HG02759 (cell line): ENCODE measurements at regions not wholly inside any gene's neighbourhood (a gene's known extent, or its start where the extent isn't known, plus 50 kb on each side); places are given as distances from the start of the nearest gene placed in this dataset.
"Not testable (repeated sequence)": the region's sequence is repeated elsewhere in the genome, so short reads cannot be mapped to it uniquely, and the experiment has no call there.

Experiments
- ATAC-seq: cut with Tn5 transposase; IDR thresholded peaks from one replicate; pipeline ENCODE4 v1.9.1; 2021; ENCODE audit warnings: mild to moderate bottlenecking, moderate library complexity; ENCODE audit not compliant: unreplicated experiment

DNA sequence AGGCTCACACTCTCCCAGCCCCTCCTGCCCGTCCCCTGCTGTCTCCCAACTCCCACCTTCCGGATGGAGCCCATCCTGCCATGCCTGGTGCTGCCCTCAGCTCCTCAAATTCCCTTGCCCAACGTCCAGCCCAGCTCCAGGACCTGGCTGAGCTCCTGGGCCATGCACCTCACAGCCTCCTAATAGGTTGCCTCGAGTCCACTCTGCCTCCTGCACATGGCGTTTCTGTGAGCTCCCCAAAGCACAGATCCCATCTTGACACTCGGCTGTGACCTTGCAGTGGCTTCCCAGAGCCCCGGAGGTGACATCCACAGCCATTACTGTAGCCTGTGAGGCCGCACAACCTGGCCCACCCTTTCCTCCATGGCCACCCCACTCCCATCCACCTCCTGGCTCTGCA, 191.9 kb upstream of the SALL3 start:
- ATAC-seq, result no peak

GRCh38 chr18:78788161-78788560, 191.5 kb upstream of the SALL3 start:
- ATAC-seq, result no peak

DNA sequence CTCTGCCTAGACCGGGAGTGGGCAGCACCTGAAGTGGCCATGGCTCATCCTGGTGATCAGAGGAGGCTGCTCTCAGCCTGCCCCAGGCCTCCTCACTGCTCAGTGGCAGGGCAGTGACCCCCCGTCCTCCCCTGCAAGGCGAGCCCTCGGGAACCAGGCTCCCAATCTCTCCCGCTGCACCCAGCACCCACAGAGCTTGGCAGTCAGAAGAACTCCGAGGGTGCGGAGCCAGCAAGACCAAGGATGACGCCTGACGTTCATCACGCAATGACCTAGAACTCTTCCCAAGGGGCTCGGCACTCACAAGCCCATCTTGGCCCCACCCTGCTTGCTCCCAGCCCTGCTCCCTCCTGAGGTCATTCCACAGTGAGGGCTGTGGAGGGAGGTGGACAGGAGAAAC, 189.8 kb upstream of the SALL3 start:
- ATAC-seq, result no peak

DNA sequence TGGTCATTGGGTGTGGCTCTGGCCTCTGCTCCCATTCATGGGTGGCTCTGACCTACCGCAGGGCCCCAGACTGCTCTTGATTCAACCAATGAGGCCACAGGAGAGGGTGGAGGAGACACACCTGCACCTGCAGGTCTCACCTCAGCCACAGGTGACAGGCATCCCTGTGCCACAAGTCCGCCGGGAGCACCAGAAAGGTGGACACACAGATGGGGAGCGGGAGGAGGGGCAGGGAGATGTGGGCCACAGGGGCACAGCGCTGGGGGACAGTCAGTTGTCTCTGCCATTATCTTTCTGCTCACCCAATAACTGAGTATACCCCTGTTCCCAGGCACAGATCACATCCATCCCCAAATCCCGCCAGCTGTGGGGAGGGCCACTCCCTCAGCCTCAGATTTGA, 189.1 kb upstream of the SALL3 start:
- no peak for ATAC-seq

DNA sequence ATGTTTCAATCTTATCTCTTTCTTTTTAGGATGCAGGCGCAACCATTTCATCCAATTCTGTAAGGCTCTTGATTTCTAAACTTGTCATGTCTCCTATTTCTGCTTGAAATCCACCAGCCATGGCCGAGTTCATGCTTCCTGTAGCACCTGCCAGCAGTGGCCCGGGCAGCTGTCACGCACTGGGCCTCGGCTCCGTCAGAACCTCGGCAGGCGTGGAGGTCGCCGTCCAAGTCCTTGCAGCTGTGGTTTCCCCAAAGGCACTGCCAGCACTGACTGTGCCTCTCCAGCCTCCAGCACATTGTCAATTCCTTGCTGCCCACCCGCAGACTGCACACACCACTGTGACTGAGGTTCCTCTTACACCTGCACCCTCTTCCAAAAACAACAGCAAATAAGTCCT, 188.7 kb upstream of the SALL3 start:
- no peak for ATAC-seq

- ATAC-seq, result no peak
These were observed 187.5 kb upstream of the SALL3 start for GRCh38 chr18:78792094-78792493.

- ATAC-seq, result no peak
These were observed 186.9 kb upstream of the SALL3 start for GRCh38 chr18:78792736-78793135.

DNA sequence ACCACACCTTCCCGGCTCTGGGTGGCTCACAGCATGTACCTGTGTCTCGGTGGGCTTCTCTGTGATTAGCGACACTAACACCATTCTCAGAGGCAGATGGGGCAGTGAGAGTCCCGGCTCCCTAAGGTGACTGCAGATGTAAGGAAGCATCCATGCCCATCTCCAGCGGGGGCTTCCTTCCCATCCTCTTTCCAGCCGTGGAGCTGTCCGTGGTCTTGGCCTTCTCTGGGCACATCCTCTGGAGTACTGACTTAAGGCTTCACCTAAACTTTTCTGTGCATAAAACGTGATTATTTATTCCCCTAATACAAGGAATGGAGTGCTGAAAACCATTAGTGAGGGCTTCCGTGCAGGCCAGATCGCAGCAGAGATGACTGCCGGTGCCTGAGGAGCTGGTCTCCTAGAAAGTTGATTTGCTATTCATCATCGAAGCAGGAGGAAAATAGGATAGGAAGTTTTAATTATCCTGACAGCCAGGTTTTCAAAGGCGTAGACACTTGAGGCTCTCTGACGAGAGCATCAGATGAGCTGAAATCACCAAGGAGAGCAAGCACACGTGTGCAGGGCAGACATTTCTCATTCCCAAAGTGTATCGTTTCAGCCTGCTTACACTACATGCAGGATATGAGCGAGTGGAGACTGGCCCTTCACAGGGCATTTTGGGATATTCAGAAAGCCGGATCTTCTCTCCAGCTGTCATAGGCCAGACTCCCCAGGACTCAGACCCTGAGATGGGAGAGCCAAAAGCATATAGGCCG, 186.1 kb upstream of the SALL3 start:
- ATAC-seq, result no peak

GRCh38 chr18:78794071-78794430, 185.6 kb upstream of the SALL3 start:
- ATAC-seq, result no peak

DNA sequence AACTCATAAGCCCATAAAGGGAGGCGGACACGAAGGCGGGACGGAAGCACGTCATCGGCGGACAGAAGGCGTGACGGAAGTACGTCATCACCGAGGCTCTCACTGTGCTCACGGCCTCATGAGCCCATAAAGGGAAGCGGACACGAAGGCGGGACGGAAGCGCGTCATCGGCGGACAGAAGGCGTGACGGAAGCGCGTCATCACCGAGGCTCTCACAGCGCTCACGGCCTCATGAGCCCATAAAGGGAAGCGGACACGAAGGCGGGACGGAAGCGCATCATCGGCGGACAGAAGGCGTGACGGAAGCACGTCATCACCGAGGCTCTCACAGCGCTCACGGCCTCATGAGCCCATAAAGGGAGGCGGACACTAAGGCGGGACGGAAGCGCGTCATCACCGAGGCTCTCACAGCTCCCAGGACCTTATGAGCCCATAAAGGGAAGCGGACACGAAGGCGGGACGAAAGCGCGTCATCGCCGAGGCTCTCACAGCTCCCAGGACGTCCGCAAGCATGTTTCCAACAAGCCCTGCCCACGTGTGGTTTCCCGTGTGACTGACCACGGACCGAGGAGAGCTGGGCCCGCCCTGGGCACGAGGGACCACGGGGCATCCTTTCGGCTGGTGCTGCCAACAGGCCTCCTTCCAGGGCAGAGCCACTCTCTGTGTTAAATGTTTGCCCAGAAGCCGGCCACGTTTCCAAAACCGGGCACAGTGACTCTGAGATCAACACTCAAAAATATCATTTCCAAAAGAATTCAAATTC, 182.7 kb upstream of the SALL3 start:
- ATAC-seq, result no peak

DNA sequence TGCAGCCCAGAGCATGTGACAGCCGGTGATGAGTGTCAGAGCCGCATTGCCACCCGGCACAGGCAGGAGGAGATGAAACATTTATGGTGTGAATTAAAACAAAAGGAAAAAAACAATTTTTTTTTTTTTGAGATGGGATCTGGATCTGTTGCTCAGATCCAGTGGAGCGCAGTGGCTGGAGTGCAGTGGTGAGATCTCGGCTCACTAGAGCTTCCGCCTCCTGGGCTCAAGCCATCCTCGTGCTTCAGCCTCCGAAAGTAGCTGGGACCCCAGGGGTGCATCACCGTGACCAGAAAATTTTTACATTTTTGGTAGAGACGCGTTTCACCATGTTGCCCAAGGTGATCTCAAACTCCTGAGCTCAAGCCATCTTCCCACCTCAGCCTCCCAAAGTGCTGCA, 182.1 kb upstream of the SALL3 start:
- ATAC-seq, result no peak

- ATAC-seq, result no peak
These were observed 181.0 kb upstream of the SALL3 start for GRCh38 chr18:78798402-78799175.

GRCh38 chr18:78799382-78800089, 180.1 kb upstream of the SALL3 start:
- no peak for ATAC-seq

- ATAC-seq, result not testable (repeated sequence)
These were observed 179.3 kb upstream of the SALL3 start for GRCh38 chr18:78800102-78800851.

GRCh38 chr18:78801011-78801410, 178.6 kb upstream of the SALL3 start:
- ATAC-seq, result no peak

DNA sequence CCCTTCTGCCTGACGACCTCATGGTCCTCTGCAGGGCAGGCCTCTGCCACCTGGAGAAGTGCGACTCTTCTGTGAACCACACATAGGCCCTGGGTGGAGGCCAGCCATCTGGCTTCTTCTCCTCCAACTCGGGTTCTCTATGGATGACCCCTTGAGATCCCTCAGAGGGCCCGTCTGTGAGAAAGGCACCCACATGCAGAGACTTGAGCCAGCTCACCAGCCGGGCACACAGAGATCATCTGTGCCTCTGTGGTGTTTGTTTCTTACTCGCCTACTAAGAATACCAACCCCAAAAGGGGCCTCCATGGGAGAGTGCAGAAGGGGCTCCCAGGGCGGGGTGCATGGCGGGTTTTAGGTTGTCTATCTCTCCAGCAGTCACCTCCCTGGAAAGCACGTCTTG, 176.5 kb upstream of the SALL3 start:
- ATAC-seq, result no peak

GRCh38 chr18:78804206-78805030, 175.2 kb upstream of the SALL3 start:
- no peak for ATAC-seq

DNA sequence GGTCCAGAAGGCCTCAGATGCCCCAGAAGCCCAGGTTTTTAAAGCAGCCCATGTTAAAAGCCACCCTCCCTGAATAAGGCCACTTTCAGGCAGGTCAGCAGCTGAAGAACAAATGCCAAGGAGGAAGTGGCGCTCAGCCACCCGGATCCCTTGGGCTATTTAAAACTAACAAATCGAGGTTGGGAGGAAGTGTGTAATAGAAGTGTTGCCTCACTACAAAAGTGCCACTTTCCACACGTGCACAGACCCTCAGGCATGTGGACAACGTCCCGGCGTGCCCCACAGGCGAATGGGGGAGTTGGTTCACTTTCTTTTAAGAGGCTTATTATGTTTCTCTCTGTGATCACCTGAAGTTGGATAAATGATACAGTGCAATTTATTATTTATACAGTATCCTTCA, 173.8 kb upstream of the SALL3 start:
- ATAC-seq, result no peak

GRCh38 chr18:78807668-78808067, 171.9 kb upstream of the SALL3 start:
- ATAC-seq, result no peak

DNA sequence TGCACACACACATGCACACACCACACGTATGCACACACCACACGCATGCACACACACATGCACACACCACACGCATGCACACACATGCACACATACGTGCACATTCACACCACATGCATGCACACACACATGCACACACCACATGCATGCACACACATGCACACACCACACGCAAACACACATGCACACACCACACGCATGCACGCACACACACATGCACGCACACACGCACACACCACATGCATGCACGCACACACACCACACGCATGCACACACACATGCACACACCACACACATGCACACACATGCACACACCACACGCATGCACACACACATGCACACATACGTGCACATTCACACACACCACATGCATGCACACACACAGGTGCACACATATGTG, 169.8 kb upstream of the SALL3 start:
- no peak for ATAC-seq
